Tibial nerve (tissue), 4 donors: ENCODE measurements at regions not wholly inside any gene's neighbourhood (a gene's known extent, or its start where the extent isn't known, plus 50 kb on each side); places are given as distances from the start of the nearest gene placed in this dataset.
"Not testable (repeated sequence)": the region's sequence is repeated elsewhere in the genome, so short reads cannot be mapped to it uniquely, and the experiment has no call there.

ENCODE experiments used
- DNase-seq, 2 donors: peaks; one replicate each; pipeline ENCODE4 v3.0.0-alpha.2; 2019; ENCODE audit warnings: low spot score in 2 of 2
- H3K27ac ChIP-seq, 4 donors: fragments of 200-600 bp; sonication (generic) in 3 of 4; one replicate each; pipeline ENCODE4 v1.5.1; 2017 to 2019; ENCODE audit warnings: mild to moderate bottlenecking in 1 of 4
- H3K27me3 ChIP-seq, 2 donors: fragments of 200-600 bp; sonication (generic) in 1 of 2; one replicate each; pipeline versions ENCODE4 v1.5.1 to v1.6.0; 2017 to 2019
- H3K36me3 ChIP-seq, 3 donors: fragments of 200-600 bp; sonication (generic); one replicate each; pipeline ENCODE4 v1.5.1; 2018 to 2019
- H3K4me1 ChIP-seq, 4 donors: fragments of 200-600 bp; sonication (generic) in 3 of 4; one replicate each; pipeline ENCODE4 v1.5.1; 2017 to 2019
- H3K4me3 ChIP-seq, 4 donors: fragments of 200-600 bp; sonication (generic) in 3 of 4; one replicate each; pipeline ENCODE4 v1.5.1; 2017 to 2019; ENCODE audit warnings: mild to moderate bottlenecking in 1 of 4, moderate library complexity in 1 of 4
- H3K9me3 ChIP-seq, 4 donors: fragments of 200-600 bp; sonication (generic) in 3 of 4; one replicate each; pipeline ENCODE4 v1.5.1; 2017 to 2019
- EP300 ChIP-seq, 2 donors: sonication (generic); formaldehyde crosslinking; IDR thresholded peaks; one replicate each; pipeline ENCODE4 v1.6.1; 2017; ENCODE audit warnings: antibody characterized with exemption in 2 of 2, mild to moderate bottlenecking in 1 of 2
- POLR2A ChIP-seq, 2 donors: fragments of 450-650 bp; IDR thresholded peaks; one replicate each; pipeline ENCODE4 v1.6.1; 2017; ENCODE audit warnings: antibody characterized with exemption in 2 of 2, mild to moderate bottlenecking in 2 of 2, moderate library complexity in 2 of 2
- WGBS, 2 donors: methylation state at CpG; one replicate each; pipeline ENCODE4 v1.1.5; 2018; 5-methylcytosine and 5-hydroxymethylcytosine counted together
- TF ChIP-seq, protein P1 (sequence below), 5 experiments: fragments of 200-600 bp in 3 of 5; fragments of 450-650 bp in 2 of 5; sonication (generic) in 3 of 5; IDR thresholded peaks; one replicate each; pipeline ENCODE4 v1.5.1; 2016 to 2019; ENCODE audit warnings: antibody characterized with exemption in 5 of 5, mild to moderate bottlenecking in 3 of 5, moderate library complexity in 2 of 5

DNA sequence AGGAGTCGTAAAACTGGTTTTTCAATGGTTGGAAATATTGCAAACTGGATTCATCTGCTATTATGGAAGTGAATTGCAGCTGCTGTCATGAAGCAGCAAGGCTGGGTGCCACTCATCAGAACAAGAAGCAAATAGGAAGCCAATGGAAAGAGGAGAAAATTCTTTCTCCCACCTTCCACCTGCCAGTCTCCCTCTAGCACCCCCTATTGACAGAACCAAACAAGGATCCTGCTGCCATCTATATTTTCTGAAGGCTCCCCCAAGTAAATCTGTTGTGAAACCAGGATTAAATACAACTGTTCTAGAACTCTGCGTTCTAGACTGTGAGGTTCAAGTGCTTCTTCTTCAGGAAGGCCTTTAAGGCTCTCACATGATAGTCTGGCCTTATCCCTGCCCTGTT, 286.6 kb downstream of the AACS start:
- TF ChIP-seq POLR2A (IDR thresholded peaks at IDR 0.05) (no peak), EP300 (IDR thresholded peaks at IDR 0.05) (no peak)
- TF ChIP-seq, protein P1, sequence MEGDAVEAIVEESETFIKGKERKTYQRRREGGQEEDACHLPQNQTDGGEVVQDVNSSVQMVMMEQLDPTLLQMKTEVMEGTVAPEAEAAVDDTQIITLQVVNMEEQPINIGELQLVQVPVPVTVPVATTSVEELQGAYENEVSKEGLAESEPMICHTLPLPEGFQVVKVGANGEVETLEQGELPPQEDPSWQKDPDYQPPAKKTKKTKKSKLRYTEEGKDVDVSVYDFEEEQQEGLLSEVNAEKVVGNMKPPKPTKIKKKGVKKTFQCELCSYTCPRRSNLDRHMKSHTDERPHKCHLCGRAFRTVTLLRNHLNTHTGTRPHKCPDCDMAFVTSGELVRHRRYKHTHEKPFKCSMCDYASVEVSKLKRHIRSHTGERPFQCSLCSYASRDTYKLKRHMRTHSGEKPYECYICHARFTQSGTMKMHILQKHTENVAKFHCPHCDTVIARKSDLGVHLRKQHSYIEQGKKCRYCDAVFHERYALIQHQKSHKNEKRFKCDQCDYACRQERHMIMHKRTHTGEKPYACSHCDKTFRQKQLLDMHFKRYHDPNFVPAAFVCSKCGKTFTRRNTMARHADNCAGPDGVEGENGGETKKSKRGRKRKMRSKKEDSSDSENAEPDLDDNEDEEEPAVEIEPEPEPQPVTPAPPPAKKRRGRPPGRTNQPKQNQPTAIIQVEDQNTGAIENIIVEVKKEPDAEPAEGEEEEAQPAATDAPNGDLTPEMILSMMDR (IDR thresholded peaks at IDR 0.05): no peak
- Histone ChIP-seq H3K4me1 (peaks cover 0 to 5% (median 0%) of the 10 kb centered on the region in 4 donors), H3K27me3 (no peaks in the 10 kb centered on the region), H3K9me3 (peaks cover 0 to 9% (median 0%) of the 10 kb centered on the region in 4 donors), H3K27ac (no peak overlapping the region), H3K36me3 (peaks cover 0 to 3% (median 0%) of the 10 kb centered on the region in 3 donors), H3K4me3 (no peak overlapping the region)
- no peak for DNase-seq
- 87 to 93% methylated on average over 2 of the region's 2 CpGs for WGBS, 2 donors

DNA sequence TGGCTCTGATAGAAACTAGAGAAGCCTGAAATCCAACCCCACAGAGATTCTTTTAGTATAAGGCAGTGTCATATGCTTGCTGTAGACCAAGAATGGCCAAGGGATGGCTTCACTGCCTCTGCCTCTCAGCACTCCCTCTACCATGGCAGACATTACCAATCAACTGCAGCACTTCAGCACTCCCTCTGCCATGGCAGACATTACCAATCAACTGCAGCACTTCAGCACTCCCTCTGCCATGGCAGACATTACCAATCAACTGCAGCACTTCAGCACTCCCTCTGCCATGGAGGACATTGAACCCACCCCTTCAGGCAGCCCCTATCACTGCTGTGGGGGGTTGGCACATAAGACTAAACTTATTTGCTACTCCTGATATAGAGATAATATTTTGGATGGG, 287.8 kb downstream of the AACS start:
- not testable (repeated sequence) for H3K36me3 ChIP-seq, DNase-seq, H3K9me3 ChIP-seq, H3K4me3 ChIP-seq, H3K27me3 ChIP-seq, H3K27ac ChIP-seq, H3K4me1 ChIP-seq

DNA sequence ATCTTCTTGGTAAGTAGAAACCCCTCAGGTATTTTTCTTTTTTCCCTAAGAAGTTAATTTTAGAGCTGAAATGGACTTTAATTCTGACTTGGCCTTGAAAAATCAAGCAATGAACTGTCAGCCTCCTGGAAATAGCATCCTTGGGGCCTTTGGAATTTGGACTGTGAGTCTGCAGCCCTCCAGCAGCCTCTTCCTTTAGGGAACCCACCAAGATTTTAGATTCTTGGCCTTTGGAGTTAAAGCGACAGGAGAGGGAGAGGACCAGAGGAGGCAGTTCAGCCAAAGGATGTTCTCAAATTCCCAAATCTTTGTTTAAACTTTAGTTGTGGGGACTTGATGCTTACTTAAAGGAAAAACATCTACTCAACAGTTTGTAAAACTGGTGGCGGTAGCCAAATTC, 288.6 kb downstream of the AACS start:
- no peak for DNase-seq
- Histone ChIP-seq H3K4me1 (no peaks in the 10 kb centered on the region), H3K4me3 (no peak overlapping the region), H3K27ac (no peak overlapping the region), H3K27me3 (no peaks in the 10 kb centered on the region), H3K36me3 (peaks cover 0 to 3% (median 0%) of the 10 kb centered on the region in 3 donors), H3K9me3 (peaks cover 0 to 9% (median 0%) of the 10 kb centered on the region in 4 donors)
- no peak for TF ChIP-seq POLR2A (IDR thresholded peaks at IDR 0.05)
- TF ChIP-seq, protein P1 (IDR thresholded peaks at IDR 0.05): no peak
- TF ChIP-seq EP300 (IDR thresholded peaks at IDR 0.05): no peak
- WGBS, 2 donors: 81 to 90% methylated on average over 2 of the region's 2 CpGs

DNA sequence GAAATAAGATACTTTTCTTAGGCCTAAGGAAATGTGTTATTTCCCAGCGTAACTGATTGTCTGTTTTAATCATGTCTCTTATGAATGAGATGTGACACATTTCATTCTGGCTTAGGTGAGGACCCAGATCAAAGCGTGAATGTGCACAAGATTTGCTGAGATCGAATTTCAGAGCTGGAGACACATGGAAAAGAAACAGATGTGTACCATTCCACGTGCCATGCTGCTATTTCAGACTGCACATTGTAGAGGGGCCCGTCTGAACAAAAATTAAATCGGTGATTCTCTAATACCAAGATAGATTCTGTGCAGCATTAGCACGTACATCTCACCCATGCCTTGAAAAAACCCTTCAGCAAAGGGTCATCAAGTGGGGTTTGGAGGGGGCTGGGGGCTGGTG, 290.4 kb downstream of the AACS start:
- 66 to 72% methylated on average over 7 of the region's 7 CpGs for WGBS, 2 donors
- Histone ChIP-seq H3K9me3 (peaks cover 0 to 9% (median 0%) of the 10 kb centered on the region in 4 donors), H3K4me1 (no peaks in the 10 kb centered on the region), H3K36me3 (peaks cover 0 to 3% (median 0%) of the 10 kb centered on the region in 3 donors), H3K27me3 (no peaks in the 10 kb centered on the region), H3K4me3 (no peak overlapping the region), H3K27ac (no peak overlapping the region)
- DNase-seq: no peak
- TF ChIP-seq POLR2A (IDR thresholded peaks at IDR 0.05) (no peak), EP300 (IDR thresholded peaks at IDR 0.05) (no peak)
- TF ChIP-seq, protein P1 (IDR thresholded peaks at IDR 0.05): no peak

DNA sequence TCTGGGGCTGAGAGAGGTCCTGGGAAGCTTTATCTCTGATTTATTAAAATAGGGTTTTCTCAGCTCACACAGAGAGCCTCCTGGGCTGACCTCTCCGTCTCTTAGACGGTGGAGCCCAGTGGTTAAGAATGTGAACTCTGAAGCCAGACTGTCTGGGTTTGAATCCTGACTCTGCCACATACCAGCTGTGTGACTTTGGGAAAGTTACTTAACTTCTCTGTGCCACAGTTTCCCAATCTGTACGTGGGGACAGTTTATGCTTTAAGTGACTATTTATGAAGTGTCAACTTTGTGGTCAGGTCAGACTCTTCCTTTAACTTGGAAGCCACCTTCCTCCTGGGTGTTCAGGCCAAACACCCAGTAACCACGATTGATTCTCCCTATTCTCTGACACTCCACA, 290.9 kb downstream of the AACS start:
- no peak overlapping the region for H3K27ac ChIP-seq
- H3K4me1 ChIP-seq: no peaks in the 10 kb centered on the region
- H3K9me3 ChIP-seq: peaks cover 0 to 9% (median 0%) of the 10 kb centered on the region in 4 donors
- no peak for DNase-seq
- 61 to 67% methylated on average over 4 of the region's 4 CpGs for whole genome bisulfite sequencing, 2 donors
- no peaks in the 10 kb centered on the region for H3K27me3 ChIP-seq
- H3K4me3 ChIP-seq: no peak overlapping the region
- peaks cover 0 to 3% (median 0%) of the 10 kb centered on the region in 3 donors for H3K36me3 ChIP-seq
- TF ChIP-seq, protein P1 (IDR thresholded peaks at IDR 0.05): no peak
- TF ChIP-seq EP300 (IDR thresholded peaks at IDR 0.05) (no peak), POLR2A (IDR thresholded peaks at IDR 0.05) (no peak)

- H3K36me3 ChIP-seq: peaks cover 0 to 3% (median 0%) of the 10 kb centered on the region in 3 donors
- 89% methylated on average over 3 of the region's 3 CpGs for WGBS, 2 donors
- TF ChIP-seq, protein P1 (IDR thresholded peaks at IDR 0.05): no peak
- TF ChIP-seq EP300 (IDR thresholded peaks at IDR 0.05) (no peak), POLR2A (IDR thresholded peaks at IDR 0.05) (no peak)
These were observed 292.3 kb downstream of the AACS start for GRCh38 chr12:125357561-125357960.

More at GRCh38 chr12:125357561-125357960, 292.3 kb downstream of the AACS start:
- Histone ChIP-seq H3K9me3 (peaks cover 0 to 7% (median 0%) of the 10 kb centered on the region in 4 donors), H3K4me1 (no peaks in the 10 kb centered on the region), H3K27ac (no peak overlapping the region), H3K27me3 (no peaks in the 10 kb centered on the region), H3K4me3 (no peak overlapping the region)
- DNase-seq: no peak
